COLO668 (cell line): ENCODE measurements at regions not wholly inside any gene's neighbourhood (a gene's known extent, or its start where the extent isn't known, plus 50 kb on each side); places are given as distances from the start of the nearest gene placed in this dataset.

Source experiments
- DNase-seq: peaks from one replicate; lab custom pipeline; 2025; ENCODE audit not compliant: unreplicated experiment; lab: John Stamatoyannopoulos, UW

GRCh38 chr10:126722726-126723125, 52.2 kb upstream of the C10orf90 start:
- DNase-seq, result no peak

- no peak for DNase-seq
These were observed 52.7 kb upstream of the C10orf90 start for GRCh38 chr10:126723226-126723625.

GRCh38 chr10:126729314-126729870, 58.9 kb upstream of the C10orf90 start:
- DNase-seq, result no peak

- DNase-seq, result no peak
These were observed 60.5 kb upstream of the C10orf90 start for GRCh38 chr10:126730856-126731609.

GRCh38 chr10:126731610-126731990, 61.1 kb upstream of the C10orf90 start:
- DNase-seq, result no peak

- peak; percentile 3 for DNase-seq
These were observed 61.8 kb upstream of the C10orf90 start for GRCh38 chr10:126732308-126732707.

- no peak for DNase-seq
These were observed 62.4 kb upstream of the C10orf90 start for GRCh38 chr10:126732868-126733267.

GRCh38 chr10:126734015-126734414, 63.5 kb upstream of the C10orf90 start:
- no peak for DNase-seq

- no peak for DNase-seq
These were observed 64.5 kb upstream of the C10orf90 start for GRCh38 chr10:126734967-126735366.

GRCh38 chr10:126736142-126736541, 65.6 kb upstream of the C10orf90 start:
- DNase-seq, result no peak

- DNase-seq, result no peak
These were observed 66.2 kb upstream of the C10orf90 start for GRCh38 chr10:126736727-126737126.

- no peak for DNase-seq
These were observed 67.5 kb upstream of the C10orf90 start for GRCh38 chr10:126738001-126738400.

GRCh38 chr10:126744571-126744970, 74.1 kb upstream of the C10orf90 start:
- DNase-seq, result no peak

- peak; percentile 57 for DNase-seq
These were observed 78.6 kb upstream of the C10orf90 start for GRCh38 chr10:126749015-126749655.

GRCh38 chr10:126754966-126755365, 84.5 kb upstream of the C10orf90 start:
- DNase-seq, result no peak

- no peak for DNase-seq
These were observed 88.4 kb upstream of the C10orf90 start for GRCh38 chr10:126758867-126759266.

GRCh38 chr10:126759531-126759930, 89.0 kb upstream of the C10orf90 start:
- DNase-seq, result no peak

- peak; percentile 50 for DNase-seq
These were observed 96.2 kb upstream of the C10orf90 start for GRCh38 chr10:126766646-126767045.

- no peak for DNase-seq
These were observed 100.3 kb upstream of the C10orf90 start for GRCh38 chr10:126770809-126771208.

GRCh38 chr10:126776168-126776567, 105.7 kb upstream of the C10orf90 start:
- DNase-seq, result no peak

- no peak for DNase-seq
These were observed 107.2 kb upstream of the C10orf90 start for GRCh38 chr10:126777714-126778113.

- DNase-seq, result no peak
These were observed 111.1 kb upstream of the C10orf90 start for GRCh38 chr10:126781450-126782216.
